HG02610 (cell line): ENCODE measurements at regions not wholly inside any gene's neighbourhood (a gene's known extent, or its start where the extent isn't known, plus 50 kb on each side); places are given as distances from the start of the nearest gene placed in this dataset.
"Not testable (repeated sequence)": the region's sequence is repeated elsewhere in the genome, so short reads cannot be mapped to it uniquely, and the experiment has no call there.

Experiments used
- ATAC-seq: cut with Tn5 transposase; IDR thresholded peaks from one replicate; pipeline ENCODE4 v1.9.1; 2021; ENCODE audit warnings: mild to moderate bottlenecking, moderate library complexity; ENCODE audit not compliant: unreplicated experiment

DNA sequence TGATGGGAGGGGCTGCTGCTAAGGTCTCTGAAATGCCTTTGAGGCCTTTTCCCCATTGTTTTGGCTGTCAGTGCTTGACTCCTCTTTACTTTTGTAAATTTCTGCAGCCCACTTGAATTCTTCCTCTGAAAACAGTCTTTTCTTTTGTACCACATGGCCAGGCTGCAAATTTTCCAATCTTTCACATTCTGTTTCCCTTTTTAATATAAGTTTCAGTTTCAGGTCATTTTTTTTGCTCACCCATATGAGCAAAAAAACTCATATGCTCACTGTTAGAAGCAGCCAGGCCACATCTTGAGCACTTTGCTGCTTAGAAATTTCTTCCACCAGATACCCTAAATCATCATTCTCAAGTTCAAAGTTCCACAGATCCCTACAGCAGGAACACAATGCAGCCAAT is 234.6 kb upstream of the ADRA1B start:
- no peak for ATAC-seq

DNA sequence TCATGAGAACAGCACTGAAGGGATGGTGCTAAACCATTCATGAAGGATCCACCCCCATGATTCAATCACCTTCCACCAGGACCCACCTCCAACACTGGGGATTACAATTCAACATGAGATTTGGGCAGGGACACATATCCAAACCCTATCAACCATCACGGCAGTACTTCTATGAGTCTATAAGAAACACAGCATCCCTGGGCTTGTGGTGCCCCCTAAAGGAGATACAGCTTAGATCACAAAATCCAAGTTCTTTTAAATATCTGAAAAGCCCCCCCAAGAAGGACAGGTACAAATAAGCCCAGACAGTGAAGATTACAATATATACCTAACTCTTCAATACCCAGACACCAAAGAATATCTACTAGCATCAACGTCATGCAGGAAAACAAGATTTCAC is 233.7 kb upstream of the ADRA1B start:
- ATAC-seq = no peak

DNA sequence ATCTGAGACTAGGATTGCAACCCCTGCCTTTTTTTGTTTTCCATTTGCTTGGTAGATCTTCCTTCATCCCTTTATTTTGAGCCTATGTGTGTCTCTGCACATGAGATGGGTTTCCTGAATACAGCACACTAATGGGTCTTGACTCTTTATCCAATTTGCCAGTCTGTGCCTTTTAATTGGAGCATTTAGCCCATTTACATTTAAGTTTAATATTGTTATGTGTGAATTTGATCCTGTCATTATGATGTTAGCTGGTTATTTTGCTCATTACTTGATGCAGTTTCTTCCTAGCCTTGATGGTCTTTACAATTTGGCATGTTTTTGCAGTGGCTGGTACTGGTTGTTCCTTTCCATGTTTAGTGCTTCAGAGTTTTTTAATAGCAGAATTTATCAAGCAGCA is 228.4 kb upstream of the ADRA1B start:
- ATAC-seq = not testable (repeated sequence)

GRCh38 chr5:159695741-159696294 is 220.5 kb upstream of the ADRA1B start:
- no peak for ATAC-seq

GRCh38 chr5:159697530-159697929 is 218.8 kb upstream of the ADRA1B start:
- ATAC-seq = no peak

- no peak for ATAC-seq
These were observed 218.0 kb upstream of the ADRA1B start for GRCh38 chr5:159698322-159698721.

DNA sequence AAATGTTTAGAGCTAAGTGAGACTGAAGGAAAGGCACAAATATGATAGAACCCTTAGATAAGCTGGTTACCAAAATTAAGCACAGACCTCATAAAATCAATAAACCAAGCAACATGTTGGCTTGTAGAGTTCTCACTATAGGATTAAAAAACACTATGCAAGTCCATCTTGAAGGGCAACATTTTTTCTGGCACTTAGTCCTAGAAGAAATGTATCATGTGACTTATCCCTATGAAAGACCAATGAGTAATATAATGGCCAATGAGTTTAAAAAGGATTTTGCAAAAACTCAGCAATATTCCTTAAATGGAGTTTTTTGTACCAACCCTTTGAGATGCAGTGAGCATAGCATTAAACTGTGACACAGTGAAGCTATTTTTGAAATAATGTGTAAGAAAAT is 216.3 kb upstream of the ADRA1B start:
- no peak for ATAC-seq

GRCh38 chr5:159702301-159702700 is 214.0 kb upstream of the ADRA1B start:
- ATAC-seq = no peak

GRCh38 chr5:159702826-159703225 is 213.5 kb upstream of the ADRA1B start:
- no peak for ATAC-seq

DNA sequence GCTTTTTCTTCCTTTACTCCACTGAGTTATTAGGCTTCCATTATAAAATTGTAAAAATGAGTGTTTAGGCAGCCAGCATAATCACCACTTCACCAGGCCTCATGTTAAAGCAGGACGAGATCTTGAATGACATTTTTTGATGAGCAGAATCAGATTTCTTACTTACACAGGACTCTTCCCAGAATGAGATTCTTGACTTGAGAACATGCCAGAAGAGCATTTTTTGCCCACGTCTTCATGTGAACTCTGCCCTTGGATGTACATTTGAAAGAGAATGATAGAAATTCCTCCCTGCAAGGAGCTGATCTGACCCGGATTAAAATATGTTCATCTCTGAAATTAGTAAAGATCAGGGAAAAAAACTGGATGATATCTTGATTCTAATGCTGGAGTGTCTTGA is 212.1 kb upstream of the ADRA1B start:
- no peak for ATAC-seq

DNA sequence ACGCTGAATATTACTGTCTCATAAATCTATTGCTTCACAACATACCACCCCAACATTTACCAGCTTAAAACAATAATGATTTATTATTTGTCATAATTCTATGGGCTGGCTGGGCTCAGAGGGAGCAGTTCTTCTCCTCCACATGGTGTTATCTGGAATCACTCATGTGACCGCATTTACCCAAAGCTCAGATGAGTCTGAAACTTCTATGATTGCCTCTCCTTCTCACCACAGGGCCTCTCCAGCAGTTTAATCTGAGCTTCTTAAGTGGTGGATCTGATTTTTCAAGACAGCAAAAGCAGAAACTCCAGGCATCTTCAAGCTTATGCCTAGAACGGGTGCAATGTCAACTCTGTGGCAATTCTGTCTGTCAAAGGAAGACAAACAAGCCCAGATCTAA is 210.3 kb upstream of the ADRA1B start:
- ATAC-seq = no peak

- ATAC-seq = no peak
These were observed 208.2 kb upstream of the ADRA1B start for GRCh38 chr5:159708090-159708489.

DNA sequence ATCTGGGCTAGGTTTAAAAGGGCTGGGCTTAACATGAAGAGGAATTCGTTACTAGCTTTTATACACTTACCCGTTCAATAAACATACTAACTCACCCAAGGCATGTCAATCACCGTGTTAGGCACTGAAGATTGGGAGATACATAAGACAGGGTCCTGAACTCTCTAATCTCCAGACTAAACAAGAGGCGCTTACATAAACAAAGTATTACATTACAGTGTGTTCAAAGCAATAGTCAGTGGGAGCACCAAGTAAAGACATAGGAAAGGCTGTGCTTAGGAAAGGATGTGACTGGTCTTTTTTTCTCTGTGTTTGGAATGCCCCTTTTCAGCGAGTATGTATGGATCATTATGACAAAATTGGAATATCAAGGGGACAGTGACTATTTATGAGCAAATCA is 203.6 kb upstream of the ADRA1B start:
- ATAC-seq = no peak

- ATAC-seq = no peak
These were observed 203.0 kb upstream of the ADRA1B start for GRCh38 chr5:159713254-159713653.

DNA sequence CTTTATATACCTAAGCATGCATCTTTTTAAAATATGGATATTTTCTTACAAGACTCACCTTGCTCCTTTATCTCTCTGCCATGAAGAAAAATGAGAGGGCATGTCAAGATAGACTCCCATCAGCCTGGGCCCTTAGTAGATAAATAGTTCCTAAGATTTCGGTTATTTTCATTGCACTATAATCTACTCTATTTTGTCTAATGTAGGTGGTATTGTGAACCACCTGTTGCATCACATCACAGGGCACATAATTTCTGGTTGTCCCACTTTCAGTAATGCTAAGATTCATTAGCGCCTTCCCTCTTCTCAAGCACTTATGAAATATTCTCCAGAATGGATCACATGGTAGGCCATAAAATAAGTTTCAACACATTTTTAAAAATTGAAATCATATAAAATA is 202.5 kb upstream of the ADRA1B start:
- no peak for ATAC-seq

- no peak for ATAC-seq
These were observed 190.8 kb upstream of the ADRA1B start for GRCh38 chr5:159725475-159725874.

GRCh38 chr5:159727167-159727566 is 189.1 kb upstream of the ADRA1B start:
- ATAC-seq = no peak

- no peak for ATAC-seq
These were observed 186.0 kb upstream of the ADRA1B start for GRCh38 chr5:159730285-159730684.

GRCh38 chr5:159732220-159732619 is 184.1 kb upstream of the ADRA1B start:
- ATAC-seq = no peak

DNA sequence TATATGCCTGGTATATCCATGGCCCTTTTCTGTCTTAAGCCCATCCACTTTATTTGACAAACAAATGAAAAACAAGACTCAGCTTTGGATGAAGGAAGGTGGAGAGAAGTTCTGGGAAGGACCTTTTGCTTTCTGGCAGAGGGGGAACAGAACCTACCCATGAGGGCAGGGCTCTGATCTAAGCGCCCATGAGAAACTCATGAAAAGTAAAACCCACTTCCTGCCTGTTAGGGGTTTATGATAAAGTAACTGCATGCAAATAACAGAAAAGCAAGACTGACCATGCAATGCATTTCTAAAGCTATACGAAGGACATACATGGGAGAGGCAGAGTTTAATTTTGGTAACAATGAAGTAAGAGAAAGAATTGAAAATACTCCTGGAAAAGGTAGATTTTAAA is 181.9 kb upstream of the ADRA1B start:
- no peak for ATAC-seq

DNA sequence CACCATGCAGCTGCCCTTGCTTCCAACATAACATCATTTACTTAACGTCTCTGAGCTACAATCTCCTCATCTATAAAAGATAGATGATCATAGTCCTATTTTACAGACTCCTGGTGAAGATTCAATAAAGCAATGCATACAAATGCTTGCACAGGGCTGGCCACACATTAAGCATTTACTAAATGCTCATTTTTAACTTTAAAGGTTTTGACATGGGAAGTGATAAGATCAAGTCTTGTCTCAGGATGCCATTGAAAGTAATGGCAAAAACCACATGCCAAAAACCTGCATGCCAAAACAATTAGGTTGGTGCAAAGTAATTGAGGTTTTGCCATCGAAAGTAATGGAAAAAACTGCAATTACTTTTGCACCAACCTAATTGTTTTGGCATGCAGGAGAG is 181.2 kb upstream of the ADRA1B start:
- no peak for ATAC-seq

DNA sequence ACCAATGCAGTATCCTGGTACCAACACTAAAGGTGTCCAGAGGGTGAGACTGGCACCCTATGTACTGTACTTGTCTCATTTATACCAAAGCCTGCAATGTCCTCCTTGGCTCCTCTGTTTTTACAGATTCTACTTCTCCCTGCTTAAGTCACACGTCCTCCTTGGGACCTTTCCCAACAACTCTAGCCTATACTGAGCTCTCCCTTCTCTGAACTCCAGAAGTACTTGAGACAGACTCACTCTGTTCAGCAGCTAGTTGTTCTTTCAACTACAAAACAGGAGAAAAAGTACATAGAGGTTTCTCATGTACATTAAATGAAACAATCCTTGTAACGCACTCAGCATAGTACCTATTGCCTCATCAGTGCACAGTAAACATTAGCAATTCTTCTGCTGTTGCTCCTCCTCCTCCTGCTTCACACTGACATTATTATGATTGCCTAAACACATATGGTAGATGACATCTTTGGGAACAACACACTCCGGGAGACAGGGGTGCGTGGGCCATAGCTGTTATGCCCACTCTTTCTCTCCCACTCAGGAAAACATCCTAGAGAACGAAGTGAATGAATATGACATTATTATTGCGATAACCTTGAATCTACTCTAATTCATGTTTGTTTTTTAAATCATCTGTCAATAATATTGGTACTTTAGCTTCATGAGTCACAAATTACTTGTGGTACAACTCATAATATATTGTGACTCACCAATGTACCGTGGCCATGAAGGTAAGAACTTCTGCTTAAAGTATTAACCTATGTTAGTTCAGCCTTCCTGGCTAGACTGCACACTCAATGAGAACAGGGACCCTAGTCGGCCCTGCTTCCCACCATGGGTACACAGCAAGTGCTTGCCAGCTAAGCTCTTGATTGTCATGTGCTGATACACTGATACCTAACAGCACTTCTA is 180.3 kb upstream of the ADRA1B start:
- no peak for ATAC-seq

DNA sequence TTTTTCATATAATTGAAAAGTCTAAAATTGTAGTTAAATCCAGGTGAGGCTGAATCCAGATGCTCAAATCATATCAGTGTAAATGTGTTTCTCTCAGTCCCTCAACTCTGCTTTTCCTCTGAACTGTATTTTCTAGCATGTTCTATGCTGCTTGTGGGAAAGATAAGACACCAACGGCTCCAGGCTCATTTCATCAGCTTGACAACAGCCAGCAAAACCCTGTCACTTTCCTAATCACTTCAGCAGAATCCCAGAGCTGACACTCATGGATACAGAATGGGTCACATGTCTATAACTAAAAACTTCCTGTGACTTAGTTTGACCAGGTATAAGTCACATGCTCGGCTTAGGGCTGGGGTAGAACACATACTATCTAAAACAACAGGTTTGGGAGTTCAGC is 179.4 kb upstream of the ADRA1B start:
- no peak for ATAC-seq
